GM19455 (cell line): ENCODE measurements at regions not wholly inside any gene's neighbourhood (a gene's known extent, or its start where the extent isn't known, plus 50 kb on each side); places are given as distances from the start of the nearest gene placed in this dataset.
"Not testable (repeated sequence)": the region's sequence is repeated elsewhere in the genome, so short reads cannot be mapped to it uniquely, and the experiment has no call there.

Source experiments
- ATAC-seq: cut with Tn5 transposase; IDR thresholded peaks from one replicate; pipeline ENCODE4 v1.9.1; 2021; ENCODE audit not compliant: unreplicated experiment

- no peak for ATAC-seq
Measured at GRCh38 chr13:54574791-54575190, 1546.2 kb downstream of the OLFM4 start.

- no peak for ATAC-seq
Measured at GRCh38 chr13:54591540-54591939, 1562.9 kb downstream of the OLFM4 start.

GRCh38 chr13:54592201-54592600 lies 1563.6 kb downstream of the OLFM4 start:
- ATAC-seq: no peak

GRCh38 chr13:54593504-54593903 lies 1564.9 kb downstream of the OLFM4 start:
- ATAC-seq: no peak

- ATAC-seq: no peak
Measured at GRCh38 chr13:54597540-54598088, 1569.0 kb downstream of the OLFM4 start.

- ATAC-seq: no peak
Measured at GRCh38 chr13:54599413-54599812, 1570.8 kb downstream of the OLFM4 start.

GRCh38 chr13:54606944-54607343 lies 1578.3 kb downstream of the OLFM4 start:
- ATAC-seq: no peak

- ATAC-seq: no peak
Measured at GRCh38 chr13:54607421-54607820, 1578.8 kb downstream of the OLFM4 start.

- ATAC-seq: no peak
Measured at GRCh38 chr13:54611390-54611789, 1582.8 kb downstream of the OLFM4 start.

- no peak for ATAC-seq
Measured at GRCh38 chr13:54614726-54615125, 1586.1 kb downstream of the OLFM4 start.

- not testable (repeated sequence) for ATAC-seq
Measured at GRCh38 chr13:54626504-54626903, 1597.9 kb downstream of the OLFM4 start.

- ATAC-seq: no peak
Measured at GRCh38 chr13:54627646-54628372, 1599.2 kb downstream of the OLFM4 start.

GRCh38 chr13:54628383-54628782 lies 1599.8 kb downstream of the OLFM4 start:
- no peak for ATAC-seq

GRCh38 chr13:54633456-54633855 lies 1604.8 kb downstream of the OLFM4 start:
- no peak for ATAC-seq

GRCh38 chr13:54636231-54636630 lies 1607.6 kb downstream of the OLFM4 start:
- no peak for ATAC-seq

GRCh38 chr13:54637366-54637765 lies 1608.8 kb downstream of the OLFM4 start:
- no peak for ATAC-seq

- ATAC-seq: no peak
Measured at GRCh38 chr13:54640719-54641118, 1612.1 kb downstream of the OLFM4 start.

GRCh38 chr13:54643863-54644262 lies 1615.2 kb downstream of the OLFM4 start:
- ATAC-seq: no peak

GRCh38 chr13:54647275-54647674 lies 1618.7 kb downstream of the OLFM4 start:
- no peak for ATAC-seq

- no peak for ATAC-seq
Measured at GRCh38 chr13:54657588-54657987, 1629.0 kb downstream of the OLFM4 start.

- no peak for ATAC-seq
Measured at GRCh38 chr13:54658771-54659170, 1630.2 kb downstream of the OLFM4 start.

GRCh38 chr13:54660277-54660676 lies 1631.7 kb downstream of the OLFM4 start:
- no peak for ATAC-seq
